HG02885 (cell line): ENCODE measurements at regions not wholly inside any gene's neighbourhood (a gene's known extent, or its start where the extent isn't known, plus 50 kb on each side); places are given as distances from the start of the nearest gene placed in this dataset.
"Not testable (repeated sequence)": the region's sequence is repeated elsewhere in the genome, so short reads cannot be mapped to it uniquely, and the experiment has no call there.

Source experiments
- ATAC-seq: cut with Tn5 transposase; IDR thresholded peaks from one replicate; pipeline ENCODE4 v1.9.1; 2021; ENCODE audit warnings: mild to moderate bottlenecking; ENCODE audit not compliant: unreplicated experiment, poor library complexity

DNA sequence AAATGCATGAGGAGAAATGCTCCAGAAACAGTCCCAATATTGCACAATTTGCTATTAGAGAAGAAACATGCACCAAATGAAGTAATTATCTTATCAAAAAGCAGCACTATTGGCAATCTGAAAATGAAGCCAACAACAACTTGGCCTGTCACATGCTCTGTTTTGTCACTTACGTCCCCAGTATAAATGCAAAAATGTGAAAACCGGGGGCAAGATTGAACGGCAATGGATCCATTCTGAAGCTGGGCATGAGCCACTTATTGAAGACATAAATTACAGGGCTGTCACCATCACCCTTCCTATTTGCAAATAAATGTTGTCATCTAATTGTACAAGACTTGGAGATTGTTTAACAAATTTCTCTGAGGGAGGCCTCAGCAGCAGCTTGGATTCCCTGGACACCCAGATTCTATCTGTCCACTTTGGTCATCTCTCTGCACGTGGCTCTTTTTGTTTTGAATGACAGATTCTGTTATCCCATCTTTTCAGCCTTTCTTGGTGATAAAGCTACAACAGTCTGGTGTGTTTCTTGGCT is 180.2 kb upstream of the CDH5 start:
- ATAC-seq, result no peak

DNA sequence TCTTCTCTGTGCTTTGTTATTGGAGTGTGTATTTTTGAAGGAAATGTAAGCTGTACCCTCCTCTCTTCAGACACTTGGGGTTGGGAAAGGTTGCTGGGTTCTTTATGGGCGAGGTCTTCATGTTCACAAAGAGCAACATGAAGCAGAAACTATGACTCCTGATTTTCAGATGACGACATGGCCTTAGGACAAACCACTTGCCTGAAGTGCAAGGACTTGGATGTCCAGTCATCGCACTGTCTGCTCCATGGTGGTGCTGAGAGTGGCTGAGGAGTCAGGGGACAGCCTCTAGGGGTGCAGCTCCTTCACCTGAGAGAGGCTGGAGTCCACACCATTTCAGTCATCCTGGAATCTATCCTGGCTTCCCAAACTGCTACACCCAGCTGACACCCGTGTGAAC is 183.9 kb upstream of the CDH5 start:
- ATAC-seq, result no peak

DNA sequence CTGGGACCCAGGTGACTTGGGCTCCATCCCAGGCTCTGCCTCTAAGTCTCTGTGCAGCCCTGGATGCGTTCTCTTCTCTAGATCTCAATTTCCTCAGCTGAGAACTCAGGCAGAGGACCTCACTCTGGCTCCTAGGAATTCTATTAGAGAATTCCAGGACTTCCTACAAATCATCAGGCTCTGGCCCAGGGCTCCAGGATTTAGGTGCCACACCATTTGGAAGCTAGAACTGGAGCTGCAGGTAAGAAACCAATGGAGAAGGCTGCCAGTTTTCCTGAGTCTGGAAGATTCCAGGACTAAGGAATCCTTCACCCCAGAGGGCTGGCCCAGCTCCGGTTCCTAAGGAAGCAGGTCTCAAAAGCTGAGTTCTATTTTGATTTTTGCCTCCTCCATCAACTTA is 189.8 kb upstream of the CDH5 start:
- ATAC-seq, result no peak

DNA sequence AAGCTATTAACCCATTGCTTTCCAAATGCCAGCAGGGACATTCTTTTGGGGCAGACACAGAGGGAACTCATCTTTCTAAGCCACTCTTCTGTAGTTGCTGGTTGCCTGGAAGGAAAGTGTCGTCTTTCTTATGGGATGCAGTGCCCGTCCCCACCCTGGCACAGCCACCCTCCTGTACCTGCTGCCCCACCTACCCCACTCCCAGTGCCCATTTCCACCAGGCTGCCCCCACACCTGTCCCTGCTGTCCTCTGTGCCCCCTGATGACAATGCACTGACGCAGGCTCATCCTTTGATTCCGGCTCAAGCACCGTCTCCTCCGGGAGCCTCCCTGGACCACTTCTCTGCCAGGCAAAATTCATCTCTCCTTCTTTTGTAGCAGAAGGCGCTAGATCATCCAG is 190.4 kb upstream of the CDH5 start:
- ATAC-seq, result no peak

DNA sequence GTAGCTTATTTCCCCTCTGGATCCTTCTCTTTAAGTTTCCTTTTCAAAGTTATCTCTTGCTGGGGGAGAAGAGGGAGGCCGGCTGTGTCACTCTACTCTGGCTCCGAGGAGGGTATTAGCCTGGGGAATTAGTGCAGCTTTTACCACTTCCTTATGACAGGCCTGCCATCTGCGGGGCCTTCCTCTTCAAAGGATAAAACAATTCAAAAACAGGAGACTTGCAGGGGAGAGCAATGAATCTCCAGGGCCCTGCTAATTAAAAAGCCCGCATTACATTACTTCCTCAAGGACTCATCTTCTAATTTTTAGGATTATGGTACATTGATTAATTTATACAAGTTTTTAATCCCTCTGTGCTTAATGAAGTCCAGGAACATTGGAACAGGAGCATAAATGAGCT is 190.9 kb upstream of the CDH5 start:
- ATAC-seq, result no peak

DNA sequence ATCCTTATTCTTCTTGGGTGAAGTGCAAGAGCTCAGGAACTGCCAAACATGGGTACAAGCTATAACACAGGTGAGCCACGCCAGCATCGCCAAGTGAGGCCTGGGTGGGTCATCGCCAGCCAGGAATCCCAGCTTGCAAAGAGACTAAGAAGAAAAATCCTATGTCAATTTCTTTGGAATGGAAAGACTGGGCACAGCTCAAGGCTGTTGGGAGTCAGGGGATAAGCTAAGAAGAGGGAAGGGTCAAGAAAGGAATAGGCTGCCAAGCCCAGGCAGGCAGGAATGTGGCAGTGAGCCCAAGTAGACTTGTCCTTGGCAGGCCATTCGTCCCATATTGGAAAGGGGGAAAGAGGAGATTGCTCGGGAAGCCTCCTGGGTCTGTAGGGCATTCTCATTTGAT is 191.4 kb upstream of the CDH5 start:
- no peak for ATAC-seq

DNA sequence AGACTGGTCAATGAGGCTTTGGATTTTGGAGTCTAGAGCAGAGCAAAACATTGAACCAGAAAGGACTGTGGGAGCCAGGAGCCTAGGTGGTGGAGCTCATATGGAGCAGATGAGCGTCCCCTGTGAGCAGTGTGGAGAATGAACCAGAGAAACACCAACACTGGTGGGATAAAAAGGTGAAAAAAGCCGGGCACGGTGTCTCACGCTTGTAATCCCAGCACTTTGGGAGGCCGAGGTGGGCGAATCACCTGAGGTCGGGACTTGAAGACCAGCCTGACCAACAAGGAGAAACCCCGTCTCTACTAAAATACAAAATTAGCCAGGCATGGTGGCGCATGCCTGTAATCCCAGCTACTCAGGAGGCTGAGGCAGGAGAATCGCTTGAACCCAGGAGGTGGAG is 192.7 kb upstream of the CDH5 start:
- ATAC-seq, result not testable (repeated sequence)

DNA sequence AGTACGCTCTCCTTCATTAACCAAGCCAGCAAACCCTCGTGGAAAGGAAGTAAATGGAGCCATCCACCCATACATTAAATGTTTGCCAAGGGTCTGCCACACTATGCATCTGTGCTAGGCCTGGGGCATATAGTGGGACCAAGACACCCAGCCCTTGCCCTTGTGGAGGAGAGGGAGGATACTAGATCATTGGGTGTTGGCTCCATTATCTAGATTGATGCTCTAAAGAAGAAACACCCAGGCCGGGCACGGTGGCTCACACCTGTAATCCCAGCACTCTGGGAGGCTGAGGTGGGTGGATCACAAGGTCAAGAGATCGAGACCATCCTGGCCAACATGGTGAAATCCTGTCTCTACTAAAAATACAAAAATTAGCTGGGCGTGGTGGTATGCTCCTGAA is 193.3 kb upstream of the CDH5 start:
- not testable (repeated sequence) for ATAC-seq

DNA sequence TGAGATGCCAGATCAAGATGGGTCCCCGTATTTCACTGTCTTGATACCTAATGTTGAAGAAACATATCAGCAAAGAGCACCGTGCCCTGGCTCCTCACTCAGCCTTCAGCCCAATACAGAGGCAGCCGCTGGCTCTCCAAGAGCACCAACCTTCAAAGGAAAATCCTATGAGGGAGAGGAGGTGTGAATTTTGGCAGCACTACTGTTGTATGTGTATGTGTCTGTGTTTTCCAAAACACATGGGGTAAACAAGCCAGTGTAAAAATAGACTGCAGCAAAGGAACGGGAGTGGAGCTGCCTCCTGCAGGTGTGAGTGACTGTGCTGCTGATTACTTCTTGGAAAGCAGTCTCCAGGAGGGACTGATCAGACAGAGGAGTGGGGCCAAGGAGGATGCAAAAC is 194.0 kb upstream of the CDH5 start:
- no peak for ATAC-seq

DNA sequence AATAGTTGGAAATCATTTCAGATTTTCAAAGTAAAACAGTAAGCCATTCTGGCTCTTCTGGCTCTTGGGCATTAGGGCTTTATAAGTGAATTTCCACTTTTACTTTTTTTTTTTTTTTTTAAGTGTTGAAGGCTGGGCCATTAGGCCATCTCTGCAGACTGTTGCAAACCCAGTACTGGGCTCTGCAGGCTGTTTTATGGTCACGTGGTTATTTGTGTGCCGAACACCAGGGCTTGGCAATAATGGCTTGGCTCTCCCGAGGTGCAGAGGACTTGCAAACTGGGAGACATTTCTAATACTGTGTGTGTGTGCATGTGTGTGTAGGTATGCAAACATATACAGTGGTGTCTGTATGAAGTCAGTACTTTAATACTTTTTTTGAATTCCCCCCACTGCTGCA is 194.9 kb upstream of the CDH5 start:
- ATAC-seq, result no peak

DNA sequence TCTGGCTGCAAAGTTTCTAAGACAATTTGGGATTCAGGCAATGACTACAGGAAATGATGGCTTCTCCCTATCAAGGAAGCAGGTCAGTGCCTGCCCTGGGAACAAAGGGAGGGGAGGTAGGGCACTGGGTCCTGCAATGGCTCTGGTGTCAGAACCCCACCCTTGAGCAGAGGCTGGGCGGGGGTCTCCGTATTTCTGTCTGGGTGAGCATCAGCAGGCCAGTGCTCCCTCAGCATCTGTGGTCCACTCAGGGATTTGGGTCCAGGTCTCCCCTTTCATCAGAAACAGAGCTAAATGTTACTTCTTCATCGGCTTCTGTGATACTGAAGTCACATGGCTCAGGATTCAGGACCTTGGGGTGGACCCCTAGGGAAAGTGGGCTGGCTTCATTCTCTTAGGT is 195.5 kb upstream of the CDH5 start:
- ATAC-seq, result no peak

DNA sequence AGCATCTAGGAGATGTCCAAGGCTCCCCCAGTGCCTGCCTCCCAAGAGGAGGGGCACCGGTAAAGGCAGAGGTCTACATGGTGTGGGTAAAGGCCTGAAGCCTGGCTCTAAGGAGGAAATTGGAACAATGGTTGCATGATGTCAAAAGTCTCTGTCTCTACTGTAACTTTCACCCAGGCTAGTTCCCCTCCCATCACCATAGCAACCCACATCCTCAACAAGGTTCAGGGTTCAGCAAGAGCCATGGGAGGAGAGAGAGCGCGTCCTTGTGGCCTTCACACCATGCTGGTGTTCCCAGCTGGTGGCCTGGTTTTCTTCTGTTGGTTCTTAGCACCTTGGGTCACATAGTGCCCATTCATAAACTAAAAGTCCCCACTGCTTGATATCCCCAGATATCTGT is 196.7 kb upstream of the CDH5 start:
- ATAC-seq, result no peak

DNA sequence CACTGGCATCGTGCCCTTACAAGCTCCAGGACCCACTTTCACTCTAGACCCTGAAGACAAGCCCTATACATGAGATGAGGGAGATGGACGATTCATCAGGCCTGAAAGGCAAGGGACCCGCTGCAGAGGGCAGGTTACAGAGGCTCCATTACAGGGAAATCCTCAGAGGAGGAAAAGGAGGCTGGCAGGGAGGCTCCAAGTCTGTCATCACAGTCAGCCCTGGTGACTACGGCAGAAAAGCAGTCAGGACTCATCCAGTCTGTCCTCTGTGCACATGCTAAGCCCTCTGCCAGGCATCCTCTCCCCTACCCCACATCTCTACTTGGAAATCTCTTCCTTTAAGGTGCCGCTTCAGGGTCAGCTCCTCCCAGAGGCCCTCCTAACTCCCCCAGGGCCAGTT is 197.7 kb upstream of the CDH5 start:
- no peak for ATAC-seq

DNA sequence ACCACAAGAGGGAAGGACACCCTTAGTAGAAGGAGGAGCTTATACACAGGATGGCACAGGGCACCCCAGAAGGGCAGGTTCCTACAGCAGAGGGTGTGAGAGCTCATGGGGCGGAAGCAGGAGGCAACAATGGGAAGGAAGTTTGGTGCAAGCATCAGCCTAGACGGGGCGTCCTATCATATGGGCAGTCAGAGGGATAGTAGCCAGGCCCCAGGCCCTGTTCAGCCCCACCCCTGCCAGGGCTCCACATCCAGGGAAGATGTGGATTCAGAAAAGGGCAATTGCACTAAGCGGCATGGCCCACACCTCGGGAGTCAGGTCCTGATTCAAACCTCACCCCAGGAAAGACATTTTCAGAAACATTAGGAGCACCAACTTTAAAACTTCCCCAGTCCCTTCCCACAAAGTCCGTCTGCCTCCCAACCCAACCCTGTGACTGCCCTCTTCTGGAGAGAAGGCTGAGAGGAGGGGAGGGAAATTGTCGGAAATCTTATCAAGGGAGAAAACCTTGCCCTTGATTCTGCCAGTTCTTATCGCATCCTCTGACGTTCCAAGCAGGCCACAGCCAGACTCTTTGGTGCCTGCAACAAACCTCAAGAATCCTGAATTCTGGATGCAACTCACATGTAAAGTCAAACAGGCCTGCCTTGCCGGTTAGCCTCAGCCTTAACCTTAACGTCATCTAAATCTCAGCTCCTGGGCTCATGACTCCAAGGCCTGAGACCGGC is 198.8 kb upstream of the CDH5 start:
- ATAC-seq, result no peak

DNA sequence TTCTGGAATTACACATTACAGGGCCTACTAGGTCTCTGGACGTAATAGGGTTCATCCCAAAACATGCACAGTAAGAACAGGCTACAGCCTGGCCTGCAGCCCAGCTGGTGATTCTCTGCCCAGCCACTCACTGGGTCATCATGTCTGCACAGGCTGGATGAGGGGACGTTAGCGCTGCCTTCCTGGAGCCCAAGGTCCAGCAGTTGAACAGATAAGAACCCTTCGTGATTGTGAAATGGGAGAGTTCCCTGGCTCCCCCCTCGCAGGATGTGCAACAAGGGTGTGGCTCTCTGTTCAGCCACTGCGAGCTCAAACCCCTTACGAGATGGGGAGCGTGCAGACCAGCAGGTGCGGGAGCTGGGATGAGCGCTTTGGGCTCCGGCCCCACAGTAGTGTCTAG is 200.0 kb upstream of the CDH5 start:
- no peak for ATAC-seq

DNA sequence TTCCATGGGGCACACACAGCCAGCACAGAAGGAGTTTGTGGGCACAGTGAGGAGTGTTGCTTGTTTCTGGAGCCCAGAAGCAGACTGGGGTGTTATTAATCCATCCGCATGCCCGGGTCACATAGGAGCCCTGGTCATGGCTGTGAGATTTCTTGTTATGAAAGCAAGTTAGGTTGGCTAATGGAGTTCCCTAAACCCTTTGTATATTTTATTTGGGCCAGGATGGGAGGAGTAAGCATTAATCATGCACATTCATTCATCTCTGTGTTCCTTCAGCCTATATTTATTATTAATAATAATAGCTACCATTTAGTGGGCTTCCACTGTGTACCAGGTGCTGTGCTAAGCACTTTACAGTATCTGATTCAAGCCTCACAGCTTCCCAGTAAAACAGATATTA is 200.6 kb upstream of the CDH5 start:
- no peak for ATAC-seq

DNA sequence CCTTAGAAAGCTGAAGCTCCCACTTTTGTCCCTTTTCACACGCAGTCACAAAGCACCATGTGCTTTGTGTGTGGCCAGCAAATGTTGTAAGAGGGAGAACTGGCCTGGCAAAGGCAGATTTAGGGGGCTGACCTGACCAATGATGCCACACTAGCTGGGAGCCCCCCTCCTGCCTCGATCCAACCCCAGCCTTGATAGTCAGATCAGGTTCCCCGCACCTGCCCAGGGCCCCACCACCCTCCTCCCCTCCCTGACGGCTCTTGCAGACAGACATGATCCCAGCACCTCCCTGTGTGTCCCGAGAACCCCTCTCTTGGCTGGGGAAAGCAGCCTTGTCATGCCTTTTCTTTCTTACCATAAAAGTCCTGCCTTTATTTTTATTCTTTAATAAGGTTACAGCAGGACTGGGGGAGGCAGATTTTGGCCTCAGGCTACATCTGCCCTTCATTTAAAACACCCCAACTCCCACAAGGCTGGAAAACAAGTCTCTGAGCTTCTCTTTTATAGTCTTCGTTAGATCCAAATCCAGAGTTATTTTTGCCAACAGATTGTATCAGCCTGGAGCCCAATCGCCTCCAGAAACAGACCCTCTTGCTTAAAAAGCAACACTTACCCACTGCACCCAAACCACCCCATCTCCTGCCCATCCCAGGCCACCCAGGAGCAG is 201.8 kb upstream of the CDH5 start:
- ATAC-seq, result no peak

DNA sequence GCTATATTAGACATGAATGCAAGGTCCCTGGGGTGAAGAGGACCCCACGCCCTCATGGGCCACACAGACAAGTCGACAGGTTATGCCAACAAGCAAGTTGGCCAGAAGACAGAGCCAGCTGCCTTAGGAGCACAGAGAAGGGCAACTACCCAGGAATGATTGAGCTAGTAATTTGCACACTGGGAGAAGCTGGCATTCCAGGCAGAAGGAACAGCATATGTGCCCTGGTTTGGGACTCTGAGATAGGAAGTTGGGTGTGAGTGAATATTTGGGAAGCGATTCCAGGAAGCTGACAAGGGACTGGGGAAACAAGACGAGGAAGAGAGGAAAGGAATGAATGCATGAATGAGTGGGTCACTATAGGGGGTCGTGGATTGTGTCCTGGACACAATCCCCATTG is 203.7 kb upstream of the CDH5 start:
- ATAC-seq, result no peak

DNA sequence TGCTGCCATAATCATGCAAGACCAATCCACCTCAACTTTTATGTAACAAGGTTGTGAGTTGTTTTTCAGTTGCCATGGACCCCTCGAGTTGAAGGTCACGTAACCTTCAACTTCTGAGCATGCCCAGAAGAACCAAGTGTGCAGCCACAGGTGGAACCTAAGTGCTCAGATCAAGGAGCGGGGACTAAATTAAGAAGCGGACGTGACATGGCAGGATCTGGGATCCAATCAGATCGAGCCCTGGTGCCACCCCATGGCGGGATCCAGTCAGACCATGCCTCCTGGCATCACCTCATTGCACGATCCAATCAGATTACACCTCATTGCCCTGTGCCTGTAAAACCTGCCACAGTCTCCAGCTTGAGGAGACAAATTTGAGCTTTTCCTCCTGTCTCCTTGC is 204.5 kb upstream of the CDH5 start:
- ATAC-seq, result no peak

DNA sequence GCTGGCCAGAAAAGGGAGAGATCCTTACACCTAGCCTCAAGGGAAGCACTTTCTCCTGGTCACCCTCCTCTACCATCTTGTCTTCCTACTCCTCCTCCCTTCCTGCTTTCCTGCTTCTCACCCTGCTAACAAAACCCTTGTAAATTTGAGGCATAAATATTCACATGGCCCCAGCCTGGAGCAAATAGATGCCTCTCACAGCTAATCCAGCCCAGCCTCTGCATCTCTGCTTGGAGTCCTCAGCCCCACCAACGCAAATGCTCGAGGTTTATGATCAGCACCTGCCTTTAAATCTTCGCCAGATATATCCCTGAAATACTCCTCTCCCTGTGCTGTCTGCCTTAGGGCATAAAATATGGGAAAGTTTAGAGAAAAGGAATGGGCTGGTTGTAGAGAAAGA is 205.2 kb upstream of the CDH5 start:
- ATAC-seq, result no peak

DNA sequence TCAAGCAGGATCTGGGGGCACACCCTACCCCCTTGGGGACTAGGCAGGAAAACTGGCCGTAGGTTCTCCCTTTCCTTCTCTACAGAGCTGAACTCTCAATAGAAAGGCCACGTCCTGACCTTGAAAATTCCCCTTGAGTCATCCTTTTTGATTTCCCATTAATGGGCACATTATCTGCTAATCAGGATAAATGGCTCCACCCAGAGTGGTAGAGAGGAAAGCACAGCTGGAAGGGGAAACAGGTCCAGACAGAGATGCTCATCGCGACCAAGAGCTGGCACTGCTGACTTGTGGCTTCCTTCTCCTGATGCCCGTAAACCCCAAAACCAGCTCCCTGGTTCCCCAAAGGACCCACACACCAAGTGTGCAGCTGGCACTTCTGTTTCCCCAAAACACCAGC is 206.5 kb upstream of the CDH5 start:
- ATAC-seq, result no peak

DNA sequence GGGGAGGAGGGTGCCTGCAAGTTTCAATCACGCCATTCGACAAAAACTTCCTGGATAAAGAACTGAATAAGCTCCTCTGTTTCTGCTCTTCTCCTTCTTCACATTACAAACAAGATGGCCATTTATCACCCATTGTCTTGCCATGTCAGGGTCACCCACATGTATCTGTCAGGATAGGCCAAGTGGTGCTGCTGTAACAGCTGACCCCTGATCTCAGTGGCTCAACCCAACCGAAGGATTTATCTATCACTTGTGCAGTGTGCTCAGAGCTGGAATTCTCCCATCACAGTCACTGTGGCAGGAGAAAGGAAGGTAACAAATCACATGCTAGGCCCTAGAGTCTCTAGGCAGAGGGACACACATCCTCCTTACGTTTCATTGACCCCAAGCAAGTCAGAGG is 210.0 kb upstream of the CDH5 start:
- ATAC-seq, result no peak
